Endothelial cell of umbilical vein (primary cell): ENCODE measurements at regions not wholly inside any gene's neighbourhood (a gene's known extent, or its start where the extent isn't known, plus 50 kb on each side); places are given as distances from the start of the nearest gene placed in this dataset.

Experiments
- BruUV-seq: library from RNA; stranded (reverse); fragments of 400-500 nt; replicated peaks from 2 replicates; lab custom pipeline; 2021; lab: Mats Ljungman, UMichigan
- CTCF ChIA-PET: fragments of 300-600, 350-600 bp; sonication (Branson Sonifier 250); formaldehyde crosslinking; loops from one replicate; lab custom pipeline; 2021; ENCODE audit warnings: antibody characterized with exemption, inconsistent platforms; lab: Charles Lee
- POLR2A ChIA-PET: fragments of 300-600, 350-600 bp; sonication (Branson Sonifier 250); formaldehyde crosslinking; loops from one replicate; lab custom pipeline; 2021; ENCODE audit warnings: antibody characterized with exemption, inconsistent platforms; lab: Charles Lee
- DNase-seq: peaks from one replicate; pipeline ENCODE4 v3.0.0-alpha.2; 2011; ENCODE audit warnings: low read depth, low spot score
- FAIRE-seq: peaks from 2 replicates; lab custom pipeline; 2011; peaks lifted over from hg19 to GRCh38; lab: Jason Lieb, UNC
- H2AFZ ChIP-seq: 2 replicates; pipeline ENCODE4 v1.6.0; 2012; ENCODE audit warnings: low read depth, low read length, control low read depth, inconsistent platforms
- H3K27ac ChIP-seq: 2 replicates; pipeline ENCODE4 v1.5.1; 2011; ENCODE audit warnings: low read depth, mild to moderate bottlenecking, control low read depth, low read length, moderate library complexity; ENCODE audit not compliant: insufficient read depth
- H3K27me3 ChIP-seq, 2 experiments: 2 replicates each; pipeline versions ENCODE4 v1.6.0 to v1.6.1; 2011; ENCODE audit warnings: low read length in 2 of 2, mixed read lengths in 1 of 2; ENCODE audit not compliant: control insufficient read depth in 2 of 2, insufficient read depth in 2 of 2
- H3K36me3 ChIP-seq, 2 experiments: 2 replicates in 1 of 2; 3 replicates in 1 of 2; pipeline ENCODE4 v1.5.1; 2011; ENCODE audit warnings: low read length in 2 of 2, mild to moderate bottlenecking in 1 of 2, moderate library complexity in 1 of 2; ENCODE audit not compliant: control insufficient read depth in 2 of 2, insufficient read depth in 2 of 2; ENCODE audit errors: extremely low read depth in 1 of 2
- H3K4me1 ChIP-seq: 3 replicates; pipeline ENCODE4 v1.5.1; 2011; ENCODE audit warnings: mild to moderate bottlenecking, low read length; ENCODE audit not compliant: control insufficient read depth, insufficient read depth; ENCODE audit errors: extremely low read depth
- H3K4me2 ChIP-seq: 2 replicates; pipeline ENCODE4 v1.6.1; 2011; ENCODE audit warnings: low read length, control low read depth, mixed read lengths; ENCODE audit not compliant: insufficient read depth
- H3K4me3 ChIP-seq, 3 experiments: fragments of 200-600 bp in 1 of 3; sonication (generic), shearing (Covaris generic) in 1 of 3; replicated peaks in 1 of 3; 2 replicates each; pipeline ENCODE4 v1.5.1; 2011 to 2016; ENCODE audit warnings: control low read depth in 3 of 3, low read length in 3 of 3, mild to moderate bottlenecking in 2 of 3, inconsistent platforms in 1 of 3, low read depth in 1 of 3, moderate library complexity in 1 of 3; ENCODE audit not compliant: insufficient read depth in 1 of 3
- H3K79me2 ChIP-seq: 2 replicates; pipeline ENCODE4 v1.6.0; 2012; ENCODE audit warnings: low read length, inconsistent platforms; ENCODE audit not compliant: control insufficient read depth, insufficient read depth
- H3K9ac ChIP-seq: replicated peaks from 2 replicates; pipeline ENCODE3; 2011; ENCODE audit warnings: low read length, control low read depth; ENCODE audit not compliant: insufficient read depth; ENCODE audit errors: extremely low read depth
- H3K9me1 ChIP-seq: replicated peaks from 3 replicates; pipeline ENCODE4 v1.6.0; 2011; ENCODE audit warnings: mild to moderate bottlenecking, low read length; ENCODE audit not compliant: control insufficient read depth, insufficient read depth; ENCODE audit errors: extremely low read depth
- H3K9me3 ChIP-seq: replicated peaks from 2 replicates; pipeline ENCODE4 v1.5.1; 2012; ENCODE audit warnings: low read length, inconsistent platforms; ENCODE audit not compliant: control insufficient read depth, insufficient read depth
- H4K20me1 ChIP-seq: replicated peaks from 2 replicates; pipeline ENCODE3; 2011; ENCODE audit warnings: mild to moderate bottlenecking, low read length; ENCODE audit not compliant: control insufficient read depth, insufficient read depth; ENCODE audit errors: extremely low read depth
- EZH2 ChIP-seq: IDR thresholded peaks from 2 replicates; pipeline ENCODE4 v1.6.1; 2012; ENCODE audit warnings: borderline replicate concordance, low read depth, mild to moderate bottlenecking, moderate library complexity, low read length, inconsistent platforms; ENCODE audit not compliant: severe bottlenecking
- FOS ChIP-seq: IDR thresholded peaks from 2 replicates; pipeline ENCODE4 v1.6.1; 2011; ENCODE audit warnings: mild to moderate bottlenecking, low read length, moderate library complexity, borderline replicate concordance; ENCODE audit not compliant: insufficient read depth
- GATA2 ChIP-seq: IDR thresholded peaks from 2 replicates; pipeline ENCODE4 v1.7.0; 2011; ENCODE audit warnings: low read depth, mild to moderate bottlenecking, moderate library complexity, mixed read lengths, low read length; ENCODE audit not compliant: insufficient read length, insufficient read depth
- JUN ChIP-seq: IDR thresholded peaks from 2 replicates; pipeline ENCODE4 v1.6.1; 2011; ENCODE audit warnings: borderline replicate concordance, low read depth; ENCODE audit not compliant: insufficient read length, insufficient read depth
- MYC ChIP-seq: IDR thresholded peaks from one replicate; pipeline ENCODE4 v1.6.1; 2011; ENCODE audit warnings: mild to moderate bottlenecking, low read depth, low read length
- POLR2A ChIP-seq: IDR thresholded peaks from 2 replicates; pipeline ENCODE4 v1.6.1; 2012; ENCODE audit warnings: low read depth, mild to moderate bottlenecking, control low read depth, low read length
- POLR2AphosphoS5 ChIP-seq: IDR thresholded peaks from 2 replicates; pipeline ENCODE4 v1.6.1; 2012; ENCODE audit warnings: low read depth, mild to moderate bottlenecking, control low read depth, low read length, moderate library complexity; ENCODE audit not compliant: insufficient read depth
- dilution Hi-C: fragments of 300-500 bp; cut with MboI; formaldehyde crosslinking; loops from one replicate; pipeline ENCODE4 v1.15.0; 2019; ENCODE audit warnings: low sequenced_read_pairs; ENCODE audit not compliant: extremely low pct_ligation_motif_present
- intact Hi-C: fragments of 100-400 bp; cut with micrococcal nuclease; formaldehyde crosslinking; loops from one replicate; pipeline ENCODE4 v1.10.0; 2022
- TF ChIP-seq, protein P1 (sequence below): IDR thresholded peaks from 2 replicates; pipeline ENCODE4 v1.6.1; 2011; ENCODE audit not compliant: insufficient read depth, insufficient read length
- TF ChIP-seq, protein P2 (sequence below), 2 donors: IDR thresholded peaks; 1 replicate in 1 of 2; 2 replicates in 1 of 2; pipeline ENCODE4 v1.5.1; 2011; ENCODE audit warnings: low read length in 2 of 2, mild to moderate bottlenecking in 2 of 2, moderate library complexity in 2 of 2, control low read depth in 1 of 2, inconsistent platforms in 1 of 2, low read depth in 1 of 2; ENCODE audit not compliant: insufficient read depth in 1 of 2; ENCODE audit errors: extremely low read depth in 1 of 2

DNA sequence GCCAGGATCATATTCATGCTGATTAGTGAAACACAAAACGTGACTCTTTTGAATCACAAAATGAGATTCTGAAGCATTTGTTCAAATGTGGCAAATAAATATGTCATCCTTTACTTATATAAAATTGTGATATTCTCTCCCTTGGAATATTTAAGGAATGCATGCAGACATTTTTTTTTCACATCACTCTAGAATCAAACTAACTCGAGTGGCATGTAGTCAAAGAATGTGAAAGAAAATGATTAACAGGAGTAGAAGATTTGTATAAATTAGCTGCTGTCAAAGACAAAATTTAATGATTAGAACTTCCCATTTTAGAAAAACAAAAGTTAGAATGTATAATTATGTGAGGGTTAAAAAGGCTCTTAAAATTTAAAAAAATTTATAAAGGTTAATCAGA is 721.0 kb upstream of the FAM98A start:
- TF ChIP-seq, protein P1, sequence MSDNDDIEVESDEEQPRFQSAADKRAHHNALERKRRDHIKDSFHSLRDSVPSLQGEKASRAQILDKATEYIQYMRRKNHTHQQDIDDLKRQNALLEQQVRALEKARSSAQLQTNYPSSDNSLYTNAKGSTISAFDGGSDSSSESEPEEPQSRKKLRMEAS, result no peak
- no peak for TF ChIP-seq POLR2AphosphoS5
- TF ChIP-seq, protein P2, sequence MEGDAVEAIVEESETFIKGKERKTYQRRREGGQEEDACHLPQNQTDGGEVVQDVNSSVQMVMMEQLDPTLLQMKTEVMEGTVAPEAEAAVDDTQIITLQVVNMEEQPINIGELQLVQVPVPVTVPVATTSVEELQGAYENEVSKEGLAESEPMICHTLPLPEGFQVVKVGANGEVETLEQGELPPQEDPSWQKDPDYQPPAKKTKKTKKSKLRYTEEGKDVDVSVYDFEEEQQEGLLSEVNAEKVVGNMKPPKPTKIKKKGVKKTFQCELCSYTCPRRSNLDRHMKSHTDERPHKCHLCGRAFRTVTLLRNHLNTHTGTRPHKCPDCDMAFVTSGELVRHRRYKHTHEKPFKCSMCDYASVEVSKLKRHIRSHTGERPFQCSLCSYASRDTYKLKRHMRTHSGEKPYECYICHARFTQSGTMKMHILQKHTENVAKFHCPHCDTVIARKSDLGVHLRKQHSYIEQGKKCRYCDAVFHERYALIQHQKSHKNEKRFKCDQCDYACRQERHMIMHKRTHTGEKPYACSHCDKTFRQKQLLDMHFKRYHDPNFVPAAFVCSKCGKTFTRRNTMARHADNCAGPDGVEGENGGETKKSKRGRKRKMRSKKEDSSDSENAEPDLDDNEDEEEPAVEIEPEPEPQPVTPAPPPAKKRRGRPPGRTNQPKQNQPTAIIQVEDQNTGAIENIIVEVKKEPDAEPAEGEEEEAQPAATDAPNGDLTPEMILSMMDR (IDR thresholded peaks at IDR 0.05; ENCODE audit: extremely low read depth in 1 of 2, insufficient read depth in 1 of 2, low read depth in 1 of 2, low read length in 2 of 2), result no peak
- TF ChIP-seq POLR2A, result no peak
- TF ChIP-seq EZH2, result no peak
- TF ChIP-seq FOS, result no peak
- no peak for TF ChIP-seq GATA2
- TF ChIP-seq MYC, result no peak
- no peak for TF ChIP-seq JUN
- no peaks in the 10 kb centered on the region for H3K79me2 ChIP-seq
- dilution Hi-C loops, result no loop called here
- no peaks in the 10 kb centered on the region for H4K20me1 ChIP-seq
- H3K4me1 ChIP-seq, result no peaks in the 10 kb centered on the region
- FAIRE-seq (no peak), DNase-seq (no peak)
- no peaks in the 10 kb centered on the region for H3K9me1 ChIP-seq
- no peaks in the 10 kb centered on the region for H3K27me3 ChIP-seq
- ChIA-PET POLR2A (no interaction called here), CTCF (no interaction called here)
- no TSS peak for BruUV-seq
- intact Hi-C loops, result no loop called here
- H3K36me3 ChIP-seq, result no peaks in the 10 kb centered on the region
- no peak overlapping the region for H3K9ac ChIP-seq
- no peak overlapping the region for H3K4me3 ChIP-seq
- H3K27ac ChIP-seq, result no peak overlapping the region
- no peak overlapping the region for H2AFZ ChIP-seq
- no peaks in the 10 kb centered on the region for H3K9me3 ChIP-seq
- H3K4me2 ChIP-seq, result no peak overlapping the region
